Right hindlimb (tissue), 1 donor: ENCODE measurements at regions not wholly inside any gene's neighbourhood (a gene's known extent, or its start where the extent isn't known, plus 50 kb on each side); places are given as distances from the start of the nearest gene placed in this dataset.
"Not testable (repeated sequence)": the region's sequence is repeated elsewhere in the genome, so short reads cannot be mapped to it uniquely, and the experiment has no call there.

ENCODE experiments used
- DNase-seq: peaks from one replicate; pipeline ENCODE4 v3.0.0-alpha.2; 2018

- no peak for DNase-seq
Observed at GRCh38 chr5:82596451-82596850, 318.3 kb upstream of the RPS23 start.

GRCh38 chr5:82595113-82595512, 317.0 kb upstream of the RPS23 start:
- DNase-seq: no peak

GRCh38 chr5:82594097-82594496, 315.9 kb upstream of the RPS23 start:
- no peak for DNase-seq

- no peak for DNase-seq
Observed at GRCh38 chr5:82593481-82593880, 315.3 kb upstream of the RPS23 start.

GRCh38 chr5:82591021-82591515, 312.9 kb upstream of the RPS23 start:
- DNase-seq: no peak

- DNase-seq: no peak
Observed at GRCh38 chr5:82590112-82590511, 312.0 kb upstream of the RPS23 start.

GRCh38 chr5:82586661-82587310, 308.6 kb upstream of the RPS23 start:
- DNase-seq: peak; percentile 43

- no peak for DNase-seq
Observed at GRCh38 chr5:82586181-82586580, 308.0 kb upstream of the RPS23 start.

GRCh38 chr5:82584631-82585030, 306.5 kb upstream of the RPS23 start:
- no peak for DNase-seq

- DNase-seq: not testable (repeated sequence)
Observed at GRCh38 chr5:82583331-82583730, 305.2 kb upstream of the RPS23 start.

GRCh38 chr5:82564963-82565362, 286.8 kb upstream of the RPS23 start:
- DNase-seq: no peak

GRCh38 chr5:82563745-82564144, 285.6 kb upstream of the RPS23 start:
- no peak for DNase-seq

GRCh38 chr5:82562696-82563240, 284.6 kb upstream of the RPS23 start:
- no peak for DNase-seq

GRCh38 chr5:82561797-82562196, 283.6 kb upstream of the RPS23 start:
- no peak for DNase-seq

GRCh38 chr5:82560969-82561368, 282.8 kb upstream of the RPS23 start:
- no peak for DNase-seq

- DNase-seq: peak; percentile 59
Observed at GRCh38 chr5:82560561-82560960, 282.4 kb upstream of the RPS23 start.

GRCh38 chr5:82551840-82552385, 273.8 kb upstream of the RPS23 start:
- DNase-seq: no peak

- no peak for DNase-seq
Observed at GRCh38 chr5:82551192-82551591, 273.0 kb upstream of the RPS23 start.

GRCh38 chr5:82549263-82549662, 271.1 kb upstream of the RPS23 start:
- no peak for DNase-seq

- DNase-seq: no peak
Observed at GRCh38 chr5:82544004-82544403, 265.9 kb upstream of the RPS23 start.

GRCh38 chr5:82540301-82540700, 262.1 kb upstream of the RPS23 start:
- no peak for DNase-seq

GRCh38 chr5:82538339-82539034, 260.3 kb upstream of the RPS23 start:
- peak; percentile 56 for DNase-seq

GRCh38 chr5:82537687-82538306, 259.6 kb upstream of the RPS23 start:
- DNase-seq: no peak
